SK-N-SH (cell line): ENCODE measurements at regions not wholly inside any gene's neighbourhood (a gene's known extent, or its start where the extent isn't known, plus 50 kb on each side); places are given as distances from the start of the nearest gene placed in this dataset.

Experiments
- ELF1 ChIP-seq: IDR thresholded peaks from 2 replicates; pipeline ENCODE4 v1.4.0; 2012
- EP300 ChIP-seq, 2 experiments: IDR thresholded peaks; 2 replicates each; pipeline versions ENCODE4 v1.4.0 to v1.6.1; 2012; ENCODE audit warnings: borderline replicate concordance in 1 of 2, low read depth in 1 of 2, low read length in 1 of 2
- GABPA ChIP-seq: IDR thresholded peaks from 2 replicates; pipeline ENCODE4 v1.4.0; 2012; ENCODE audit warnings: low read depth, mild to moderate bottlenecking
- RCOR1 ChIP-seq: fragments of 150-350 bp; IDR thresholded peaks from 2 replicates; pipeline ENCODE4 v1.6.1; 2017; ENCODE audit warnings: antibody characterized with exemption, low read length
- TAF1 ChIP-seq: IDR thresholded peaks from 2 replicates; pipeline ENCODE4 v1.6.1; 2012; ENCODE audit warnings: low read depth, mild to moderate bottlenecking, low read length, moderate library complexity, borderline replicate concordance
- TEAD4 ChIP-seq: IDR thresholded peaks from 2 replicates; pipeline ENCODE4 v1.4.0; 2012; ENCODE audit warnings: mild to moderate bottlenecking, borderline replicate concordance; ENCODE audit not compliant: insufficient read depth
- TF ChIP-seq, protein P1 (sequence below): IDR thresholded peaks from 2 replicates; pipeline ENCODE4 v1.6.1; 2012; ENCODE audit warnings: mild to moderate bottlenecking, low read depth, low read length, moderate library complexity
- TF ChIP-seq, protein P2 (sequence below): IDR thresholded peaks from 2 replicates; pipeline ENCODE4 v1.4.0; 2012; ENCODE audit warnings: low read depth, borderline replicate concordance
- TF ChIP-seq, protein P3 (sequence below): IDR thresholded peaks from 2 replicates; pipeline ENCODE4 v1.4.0; 2012; ENCODE audit warnings: low read depth, borderline replicate concordance
- TF ChIP-seq, protein P4 (sequence below): fragments of 150-350 bp; IDR thresholded peaks from 2 replicates; pipeline ENCODE4 v1.6.1; 2017; ENCODE audit warnings: antibody characterized with exemption, low read length, low read depth, borderline replicate concordance
- TF ChIP-seq, protein P5 (sequence below): fragments of 200-600 bp; sonication (generic); IDR thresholded peaks from 2 replicates; pipeline ENCODE4 v1.6.1; 2017; ENCODE audit warnings: antibody characterized with exemption, mild to moderate bottlenecking, moderate library complexity

DNA sequence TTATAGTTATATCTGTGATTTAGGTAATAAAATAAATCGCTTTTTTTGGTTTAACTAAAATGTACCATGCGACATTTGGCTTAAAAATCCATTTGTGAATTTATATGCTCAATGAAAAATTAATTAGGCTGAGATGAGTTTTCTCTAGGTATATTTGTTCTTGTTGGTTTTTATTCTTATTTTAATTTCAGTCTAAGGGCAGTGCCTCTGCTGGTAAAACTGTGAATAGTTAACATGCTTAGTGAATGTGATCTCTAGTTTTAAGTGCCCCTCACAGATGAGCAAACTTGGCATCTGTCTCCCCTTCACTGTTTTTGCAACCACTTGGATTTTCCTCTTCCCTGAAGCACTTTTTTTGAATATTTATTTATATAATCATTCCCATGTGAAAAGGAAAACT, 822.7 kb downstream of the GRIK2 start:
- TF ChIP-seq, protein P1, sequence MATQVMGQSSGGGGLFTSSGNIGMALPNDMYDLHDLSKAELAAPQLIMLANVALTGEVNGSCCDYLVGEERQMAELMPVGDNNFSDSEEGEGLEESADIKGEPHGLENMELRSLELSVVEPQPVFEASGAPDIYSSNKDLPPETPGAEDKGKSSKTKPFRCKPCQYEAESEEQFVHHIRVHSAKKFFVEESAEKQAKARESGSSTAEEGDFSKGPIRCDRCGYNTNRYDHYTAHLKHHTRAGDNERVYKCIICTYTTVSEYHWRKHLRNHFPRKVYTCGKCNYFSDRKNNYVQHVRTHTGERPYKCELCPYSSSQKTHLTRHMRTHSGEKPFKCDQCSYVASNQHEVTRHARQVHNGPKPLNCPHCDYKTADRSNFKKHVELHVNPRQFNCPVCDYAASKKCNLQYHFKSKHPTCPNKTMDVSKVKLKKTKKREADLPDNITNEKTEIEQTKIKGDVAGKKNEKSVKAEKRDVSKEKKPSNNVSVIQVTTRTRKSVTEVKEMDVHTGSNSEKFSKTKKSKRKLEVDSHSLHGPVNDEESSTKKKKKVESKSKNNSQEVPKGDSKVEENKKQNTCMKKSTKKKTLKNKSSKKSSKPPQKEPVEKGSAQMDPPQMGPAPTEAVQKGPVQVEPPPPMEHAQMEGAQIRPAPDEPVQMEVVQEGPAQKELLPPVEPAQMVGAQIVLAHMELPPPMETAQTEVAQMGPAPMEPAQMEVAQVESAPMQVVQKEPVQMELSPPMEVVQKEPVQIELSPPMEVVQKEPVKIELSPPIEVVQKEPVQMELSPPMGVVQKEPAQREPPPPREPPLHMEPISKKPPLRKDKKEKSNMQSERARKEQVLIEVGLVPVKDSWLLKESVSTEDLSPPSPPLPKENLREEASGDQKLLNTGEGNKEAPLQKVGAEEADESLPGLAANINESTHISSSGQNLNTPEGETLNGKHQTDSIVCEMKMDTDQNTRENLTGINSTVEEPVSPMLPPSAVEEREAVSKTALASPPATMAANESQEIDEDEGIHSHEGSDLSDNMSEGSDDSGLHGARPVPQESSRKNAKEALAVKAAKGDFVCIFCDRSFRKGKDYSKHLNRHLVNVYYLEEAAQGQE: no peak
- TF ChIP-seq ELF1: no peak
- TF ChIP-seq, protein P2, sequence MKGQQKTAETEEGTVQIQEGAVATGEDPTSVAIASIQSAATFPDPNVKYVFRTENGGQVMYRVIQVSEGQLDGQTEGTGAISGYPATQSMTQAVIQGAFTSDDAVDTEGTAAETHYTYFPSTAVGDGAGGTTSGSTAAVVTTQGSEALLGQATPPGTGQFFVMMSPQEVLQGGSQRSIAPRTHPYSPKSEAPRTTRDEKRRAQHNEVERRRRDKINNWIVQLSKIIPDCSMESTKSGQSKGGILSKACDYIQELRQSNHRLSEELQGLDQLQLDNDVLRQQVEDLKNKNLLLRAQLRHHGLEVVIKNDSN: no peak
- TF ChIP-seq, protein P3, sequence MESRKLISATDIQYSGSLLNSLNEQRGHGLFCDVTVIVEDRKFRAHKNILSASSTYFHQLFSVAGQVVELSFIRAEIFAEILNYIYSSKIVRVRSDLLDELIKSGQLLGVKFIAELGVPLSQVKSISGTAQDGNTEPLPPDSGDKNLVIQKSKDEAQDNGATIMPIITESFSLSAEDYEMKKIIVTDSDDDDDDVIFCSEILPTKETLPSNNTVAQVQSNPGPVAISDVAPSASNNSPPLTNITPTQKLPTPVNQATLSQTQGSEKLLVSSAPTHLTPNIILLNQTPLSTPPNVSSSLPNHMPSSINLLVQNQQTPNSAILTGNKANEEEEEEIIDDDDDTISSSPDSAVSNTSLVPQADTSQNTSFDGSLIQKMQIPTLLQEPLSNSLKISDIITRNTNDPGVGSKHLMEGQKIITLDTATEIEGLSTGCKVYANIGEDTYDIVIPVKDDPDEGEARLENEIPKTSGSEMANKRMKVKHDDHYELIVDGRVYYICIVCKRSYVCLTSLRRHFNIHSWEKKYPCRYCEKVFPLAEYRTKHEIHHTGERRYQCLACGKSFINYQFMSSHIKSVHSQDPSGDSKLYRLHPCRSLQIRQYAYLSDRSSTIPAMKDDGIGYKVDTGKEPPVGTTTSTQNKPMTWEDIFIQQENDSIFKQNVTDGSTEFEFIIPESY: no peak
- no peak for TF ChIP-seq TEAD4
- TF ChIP-seq GABPA: no peak
- TF ChIP-seq, protein P4, sequence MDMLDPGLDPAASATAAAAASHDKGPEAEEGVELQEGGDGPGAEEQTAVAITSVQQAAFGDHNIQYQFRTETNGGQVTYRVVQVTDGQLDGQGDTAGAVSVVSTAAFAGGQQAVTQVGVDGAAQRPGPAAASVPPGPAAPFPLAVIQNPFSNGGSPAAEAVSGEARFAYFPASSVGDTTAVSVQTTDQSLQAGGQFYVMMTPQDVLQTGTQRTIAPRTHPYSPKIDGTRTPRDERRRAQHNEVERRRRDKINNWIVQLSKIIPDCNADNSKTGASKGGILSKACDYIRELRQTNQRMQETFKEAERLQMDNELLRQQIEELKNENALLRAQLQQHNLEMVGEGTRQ: no peak
- TF ChIP-seq, protein P5, sequence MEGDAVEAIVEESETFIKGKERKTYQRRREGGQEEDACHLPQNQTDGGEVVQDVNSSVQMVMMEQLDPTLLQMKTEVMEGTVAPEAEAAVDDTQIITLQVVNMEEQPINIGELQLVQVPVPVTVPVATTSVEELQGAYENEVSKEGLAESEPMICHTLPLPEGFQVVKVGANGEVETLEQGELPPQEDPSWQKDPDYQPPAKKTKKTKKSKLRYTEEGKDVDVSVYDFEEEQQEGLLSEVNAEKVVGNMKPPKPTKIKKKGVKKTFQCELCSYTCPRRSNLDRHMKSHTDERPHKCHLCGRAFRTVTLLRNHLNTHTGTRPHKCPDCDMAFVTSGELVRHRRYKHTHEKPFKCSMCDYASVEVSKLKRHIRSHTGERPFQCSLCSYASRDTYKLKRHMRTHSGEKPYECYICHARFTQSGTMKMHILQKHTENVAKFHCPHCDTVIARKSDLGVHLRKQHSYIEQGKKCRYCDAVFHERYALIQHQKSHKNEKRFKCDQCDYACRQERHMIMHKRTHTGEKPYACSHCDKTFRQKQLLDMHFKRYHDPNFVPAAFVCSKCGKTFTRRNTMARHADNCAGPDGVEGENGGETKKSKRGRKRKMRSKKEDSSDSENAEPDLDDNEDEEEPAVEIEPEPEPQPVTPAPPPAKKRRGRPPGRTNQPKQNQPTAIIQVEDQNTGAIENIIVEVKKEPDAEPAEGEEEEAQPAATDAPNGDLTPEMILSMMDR: no peak
- TF ChIP-seq EP300 (IDR thresholded peaks at IDR 0.05; ENCODE audit: borderline replicate concordance in 1 of 2, low read depth in 1 of 2, low read length in 1 of 2): no peak
- no peak for TF ChIP-seq TAF1
- TF ChIP-seq RCOR1: no peak
